Mesothelial cell of epicardium (in vitro differentiated cells): ENCODE measurements at regions not wholly inside any gene's neighbourhood (a gene's known extent, or its start where the extent isn't known, plus 50 kb on each side); places are given as distances from the start of the nearest gene placed in this dataset.

ENCODE experiments used
- DNase-seq, 2 experiments: peaks; one replicate each; pipeline ENCODE4 v3.0.0; 2021; ENCODE audit warnings: low spot score in 2 of 2; ENCODE audit not compliant: unreplicated experiment in 2 of 2
- H3K27ac Mint-ChIP-seq: 2 replicates; pipeline ENCODE4 v1.8.0; 2021; ENCODE audit warnings: mixed read lengths
- H3K27me3 Mint-ChIP-seq: 2 replicates; pipeline ENCODE4 v1.8.0; 2021; ENCODE audit warnings: low read depth, mixed read lengths
- H3K36me3 Mint-ChIP-seq: 2 replicates; pipeline ENCODE4 v1.8.0; 2021; ENCODE audit warnings: mixed read lengths
- H3K4me1 Mint-ChIP-seq: 2 replicates; pipeline ENCODE4 v1.8.0; 2021; ENCODE audit warnings: mixed read lengths
- H3K4me3 Mint-ChIP-seq: 2 replicates; pipeline ENCODE4 v1.8.0; 2021; ENCODE audit warnings: mild to moderate bottlenecking, moderate library complexity, mixed read lengths
- H3K9me3 Mint-ChIP-seq: 2 replicates; pipeline ENCODE4 v1.8.0; 2021; ENCODE audit warnings: mixed read lengths
- TF ChIP-seq, protein P1 (sequence below): fragments of 200-600 bp; sonication (generic); IDR thresholded peaks from one replicate; pipeline ENCODE4 v1.5.0; 2021; ENCODE audit warnings: antibody characterized with exemption; ENCODE audit not compliant: unreplicated experiment

DNA sequence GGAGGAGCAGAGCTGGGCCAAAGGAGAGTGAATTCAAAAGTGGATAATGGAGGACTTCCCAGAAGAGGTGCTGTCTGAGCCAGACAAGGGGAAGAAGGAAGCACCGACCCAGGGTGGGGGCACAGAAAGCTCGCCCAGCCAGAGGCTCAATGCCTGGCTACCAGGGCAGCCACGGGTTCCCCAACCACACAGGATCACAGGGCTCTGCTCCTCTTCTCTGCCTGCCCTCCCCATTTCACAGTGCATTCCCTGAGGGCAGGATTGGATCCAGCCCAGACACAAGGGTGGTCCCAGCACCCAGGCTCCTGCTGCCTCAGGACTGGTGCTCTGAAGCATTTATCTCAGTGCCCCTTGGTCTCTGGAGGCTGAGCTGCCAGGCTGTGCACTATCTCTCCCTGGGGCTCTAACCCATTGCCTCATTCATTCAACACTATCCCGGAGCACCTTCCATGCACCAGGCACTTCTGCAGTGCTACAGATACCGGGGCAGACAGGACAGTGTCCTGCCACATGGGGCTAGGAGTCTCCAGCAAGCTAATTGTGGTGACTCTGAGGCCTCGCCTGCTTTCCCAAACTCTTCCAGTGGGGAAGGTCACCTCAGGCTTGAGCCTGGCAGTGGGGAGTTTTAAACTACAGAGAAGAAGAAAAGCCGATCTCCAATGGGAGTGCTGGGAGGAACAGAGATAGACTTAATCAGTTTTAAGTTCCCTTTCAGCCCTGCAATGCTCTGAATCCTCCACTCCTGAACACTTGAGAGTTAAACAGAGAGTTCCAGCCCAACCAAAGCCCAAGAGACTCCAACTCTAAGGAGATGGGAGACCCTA is 201.8 kb upstream of the ZMIZ1 start:
- H3K9me3 Mint-ChIP-seq, result no peaks in the 10 kb centered on the region
- H3K4me3 Mint-ChIP-seq, result no peak overlapping the region
- TF ChIP-seq, protein P1, sequence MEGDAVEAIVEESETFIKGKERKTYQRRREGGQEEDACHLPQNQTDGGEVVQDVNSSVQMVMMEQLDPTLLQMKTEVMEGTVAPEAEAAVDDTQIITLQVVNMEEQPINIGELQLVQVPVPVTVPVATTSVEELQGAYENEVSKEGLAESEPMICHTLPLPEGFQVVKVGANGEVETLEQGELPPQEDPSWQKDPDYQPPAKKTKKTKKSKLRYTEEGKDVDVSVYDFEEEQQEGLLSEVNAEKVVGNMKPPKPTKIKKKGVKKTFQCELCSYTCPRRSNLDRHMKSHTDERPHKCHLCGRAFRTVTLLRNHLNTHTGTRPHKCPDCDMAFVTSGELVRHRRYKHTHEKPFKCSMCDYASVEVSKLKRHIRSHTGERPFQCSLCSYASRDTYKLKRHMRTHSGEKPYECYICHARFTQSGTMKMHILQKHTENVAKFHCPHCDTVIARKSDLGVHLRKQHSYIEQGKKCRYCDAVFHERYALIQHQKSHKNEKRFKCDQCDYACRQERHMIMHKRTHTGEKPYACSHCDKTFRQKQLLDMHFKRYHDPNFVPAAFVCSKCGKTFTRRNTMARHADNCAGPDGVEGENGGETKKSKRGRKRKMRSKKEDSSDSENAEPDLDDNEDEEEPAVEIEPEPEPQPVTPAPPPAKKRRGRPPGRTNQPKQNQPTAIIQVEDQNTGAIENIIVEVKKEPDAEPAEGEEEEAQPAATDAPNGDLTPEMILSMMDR, result no peak
- no peaks in the 10 kb centered on the region for H3K4me1 Mint-ChIP-seq
- no peaks in the 10 kb centered on the region for H3K27me3 Mint-ChIP-seq
- DNase-seq, result no peak
- H3K36me3 Mint-ChIP-seq, result no peaks in the 10 kb centered on the region
- H3K27ac Mint-ChIP-seq, result no peak overlapping the region

DNA sequence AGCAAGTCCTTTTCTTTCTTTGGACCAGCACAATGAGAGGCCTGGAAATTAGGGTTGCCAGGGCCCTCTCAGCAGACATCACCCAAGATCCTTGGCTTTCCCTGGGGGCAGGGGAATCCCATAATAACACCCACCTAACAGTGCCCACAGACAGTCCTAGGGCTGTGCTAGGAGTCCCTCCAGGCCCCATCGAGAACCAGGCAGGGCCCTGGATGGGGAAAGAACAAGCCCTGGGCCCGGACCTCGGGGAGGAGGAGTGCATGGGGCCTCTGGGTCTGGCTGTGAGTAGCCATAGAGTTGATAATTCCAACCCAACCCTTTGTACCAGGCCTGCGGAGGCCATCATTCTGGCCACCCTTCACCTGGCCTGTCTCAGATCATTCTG is 201.2 kb upstream of the ZMIZ1 start:
- Mint-ChIP-seq H3K9me3 (no peaks in the 10 kb centered on the region), H3K27ac (no peak overlapping the region), H3K4me3 (no peak overlapping the region), H3K27me3 (no peaks in the 10 kb centered on the region), H3K4me1 (no peaks in the 10 kb centered on the region), H3K36me3 (no peaks in the 10 kb centered on the region)
- no peak for DNase-seq
- TF ChIP-seq, protein P1, result no peak

DNA sequence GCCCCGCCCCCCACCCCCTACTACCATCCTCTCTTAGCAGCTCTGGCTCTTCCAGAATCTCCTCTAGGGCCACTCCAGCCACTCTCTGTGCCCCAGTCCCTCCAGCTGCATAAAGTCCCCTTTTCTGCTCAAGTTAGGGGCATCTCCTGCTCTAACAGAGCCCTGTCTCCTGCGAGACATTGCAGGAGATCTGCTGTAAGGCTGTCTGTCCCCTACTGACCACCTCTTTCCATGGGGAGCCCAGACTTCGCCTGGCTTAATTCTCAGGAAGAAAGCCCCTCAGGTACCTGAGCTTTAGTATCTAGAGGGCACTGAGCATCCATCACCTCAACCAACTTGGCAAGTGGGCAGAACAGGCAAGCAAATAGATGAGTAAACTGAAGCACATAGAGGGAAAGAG is 200.7 kb upstream of the ZMIZ1 start:
- Mint-ChIP-seq H3K27me3 (no peaks in the 10 kb centered on the region), H3K4me3 (no peak overlapping the region), H3K4me1 (no peaks in the 10 kb centered on the region), H3K9me3 (no peaks in the 10 kb centered on the region), H3K27ac (no peak overlapping the region), H3K36me3 (no peaks in the 10 kb centered on the region)
- TF ChIP-seq, protein P1, result no peak
- DNase-seq, result no peak

DNA sequence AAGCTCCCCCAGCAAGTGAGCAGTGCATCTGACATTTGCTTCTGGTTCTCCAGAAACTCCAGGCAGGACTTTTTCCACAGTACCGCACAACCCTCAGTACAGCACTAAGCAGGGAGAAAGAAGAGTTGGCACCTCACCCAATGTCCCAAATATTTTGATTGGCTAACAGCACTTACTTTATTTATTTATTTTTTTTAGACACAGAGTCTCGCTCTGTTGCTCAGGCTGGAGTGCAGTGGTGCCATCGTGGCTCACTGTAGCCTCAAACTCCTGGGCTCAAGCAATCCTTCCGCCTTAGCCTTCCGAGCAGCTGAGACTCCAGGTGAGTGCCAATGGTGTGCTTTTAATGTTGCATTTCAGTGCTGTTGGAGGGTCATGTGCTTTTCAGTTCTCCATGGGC is 200.3 kb upstream of the ZMIZ1 start:
- Mint-ChIP-seq H3K9me3 (no peaks in the 10 kb centered on the region), H3K27ac (no peak overlapping the region), H3K4me3 (no peak overlapping the region), H3K36me3 (no peaks in the 10 kb centered on the region), H3K4me1 (no peaks in the 10 kb centered on the region), H3K27me3 (no peaks in the 10 kb centered on the region)
- TF ChIP-seq, protein P1, result no peak
- no peak for DNase-seq

DNA sequence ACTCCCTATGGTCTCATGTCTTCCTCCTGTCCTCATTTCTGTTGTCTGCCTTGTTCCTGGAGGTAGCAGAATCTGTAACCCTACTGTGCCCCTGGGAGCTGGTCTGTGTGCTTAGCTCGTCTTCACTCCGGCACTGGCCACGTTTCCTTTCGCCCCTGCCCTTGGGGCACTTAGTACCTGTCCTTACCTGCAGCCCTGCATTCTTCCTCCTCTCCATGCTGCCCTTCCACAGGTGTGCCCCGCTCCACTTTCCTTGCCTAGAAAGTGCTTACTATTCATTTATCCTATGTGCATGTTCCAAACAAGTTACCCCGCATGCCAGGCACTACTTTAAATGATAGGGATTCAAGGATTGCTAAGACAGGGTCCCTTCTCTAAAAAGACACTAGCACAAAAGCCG is 199.9 kb upstream of the ZMIZ1 start:
- Mint-ChIP-seq H3K4me1 (no peaks in the 10 kb centered on the region), H3K36me3 (no peaks in the 10 kb centered on the region), H3K9me3 (no peaks in the 10 kb centered on the region), H3K27ac (no peak overlapping the region), H3K4me3 (no peak overlapping the region), H3K27me3 (no peaks in the 10 kb centered on the region)
- TF ChIP-seq, protein P1, result no peak
- DNase-seq, result no peak
